Common myeloid progenitor, CD34-positive (primary cell): ENCODE measurements at regions not wholly inside any gene's neighbourhood (a gene's known extent, or its start where the extent isn't known, plus 50 kb on each side); places are given as distances from the start of the nearest gene placed in this dataset.
"Not testable (repeated sequence)": the region's sequence is repeated elsewhere in the genome, so short reads cannot be mapped to it uniquely, and the experiment has no call there.

Experiments
- CTCF ChIA-PET: fragments of 350-600 bp; sonication (Branson Sonifier 250); formaldehyde crosslinking; loops from one replicate; lab custom pipeline; 2021; ENCODE audit warnings: antibody characterized with exemption; lab: Charles Lee
- POLR2A ChIA-PET: fragments of 350-600 bp; sonication (Branson Sonifier 250); formaldehyde crosslinking; loops from one replicate; lab custom pipeline; 2021; ENCODE audit warnings: antibody characterized with exemption; lab: Charles Lee
- DNase-seq, 3 donors: peaks; one replicate each; pipeline versions ENCODE4 v3.0.0 to v3.0.0-alpha.2; 2013
- H3K27ac ChIP-seq, 2 experiments: 1 replicate in 1 of 2; 2 replicates in 1 of 2; pipeline ENCODE4 v1.7.0; 2013; ENCODE audit warnings: inconsistent platforms in 2 of 2, low read length in 2 of 2, mild to moderate bottlenecking in 2 of 2, low read depth in 1 of 2, moderate library complexity in 1 of 2; ENCODE audit not compliant: severe bottlenecking in 2 of 2, insufficient read depth in 1 of 2, poor library complexity in 1 of 2
- H3K27me3 ChIP-seq, 5 experiments: replicated peaks in 2 of 5; 1 replicate in 3 of 5; 2 replicates in 2 of 5; pipeline versions ENCODE4 v1.6.1 to v1.7.0; 2013; ENCODE audit warnings: low read length in 4 of 5, mild to moderate bottlenecking in 2 of 5, moderate library complexity in 2 of 5, inconsistent platforms in 1 of 5; ENCODE audit not compliant: insufficient read depth in 5 of 5, control insufficient read depth in 4 of 5
- H3K36me3 ChIP-seq, 4 experiments: 1 replicate in 2 of 4; 2 replicates in 2 of 4; pipeline versions ENCODE4 v1.6.1 to v1.7.0; 2013; ENCODE audit warnings: low read length in 3 of 4, control low read depth in 1 of 4, mild to moderate bottlenecking in 1 of 4; ENCODE audit not compliant: control insufficient read depth in 4 of 4, insufficient read depth in 4 of 4
- H3K4me1 ChIP-seq, 4 experiments: 1 replicate in 3 of 4; 2 replicates in 1 of 4; pipeline versions ENCODE4 v1.6.1 to v1.7.1; 2013; ENCODE audit warnings: low read length in 3 of 4, mild to moderate bottlenecking in 3 of 4, control low read depth in 1 of 4, inconsistent platforms in 1 of 4, moderate library complexity in 1 of 4; ENCODE audit not compliant: control insufficient read depth in 4 of 4, insufficient read depth in 4 of 4; ENCODE audit errors: control extremely low read depth in 1 of 4
- H3K4me3 ChIP-seq, 7 experiments: 1 replicate in 4 of 7; 2 replicates in 3 of 7; pipeline versions ENCODE4 v1.5.1 to v1.7.0; 2013; ENCODE audit warnings: mild to moderate bottlenecking in 7 of 7, low read length in 6 of 7, moderate library complexity in 6 of 7, inconsistent platforms in 2 of 7, low read depth in 2 of 7, control low read depth in 1 of 7; ENCODE audit not compliant: insufficient read depth in 4 of 7, control insufficient read depth in 1 of 7; ENCODE audit errors: extremely low read depth in 1 of 7
- H3K9me3 ChIP-seq, 5 experiments: 1 replicate in 4 of 5; 2 replicates in 1 of 5; pipeline versions ENCODE4 v1.6.1 to v1.7.1; 2013; ENCODE audit warnings: low read length in 4 of 5, mild to moderate bottlenecking in 2 of 5, inconsistent platforms in 1 of 5, low read depth in 1 of 5, moderate library complexity in 1 of 5; ENCODE audit not compliant: control insufficient read depth in 4 of 5, insufficient read depth in 2 of 5; ENCODE audit errors: control extremely low read depth in 1 of 5
- WGBS: methylation state at CpG from one replicate; pipeline ENCODE4 v1.1.5; 2013; ENCODE audit not compliant: insufficient coverage; 5-methylcytosine and 5-hydroxymethylcytosine counted together

- Histone ChIP-seq H3K27me3 (no peaks in the 10 kb centered on the region), H3K36me3 (no peaks in the 10 kb centered on the region), H3K4me3 (no peak overlapping the region), H3K4me1 (no peaks in the 10 kb centered on the region), H3K27ac (no peak overlapping the region), H3K9me3 (no peaks in the 10 kb centered on the region)
- DNase-seq = no peak
- POLR2A ChIA-PET = no interaction called here
- CTCF ChIA-PET = no interaction called here
- no CpG with 5 or more reads among the region's 1 CpG for WGBS
Measured at GRCh38 chr18:42544901-42545300, 570.6 kb downstream of the RIT2 start.

DNA sequence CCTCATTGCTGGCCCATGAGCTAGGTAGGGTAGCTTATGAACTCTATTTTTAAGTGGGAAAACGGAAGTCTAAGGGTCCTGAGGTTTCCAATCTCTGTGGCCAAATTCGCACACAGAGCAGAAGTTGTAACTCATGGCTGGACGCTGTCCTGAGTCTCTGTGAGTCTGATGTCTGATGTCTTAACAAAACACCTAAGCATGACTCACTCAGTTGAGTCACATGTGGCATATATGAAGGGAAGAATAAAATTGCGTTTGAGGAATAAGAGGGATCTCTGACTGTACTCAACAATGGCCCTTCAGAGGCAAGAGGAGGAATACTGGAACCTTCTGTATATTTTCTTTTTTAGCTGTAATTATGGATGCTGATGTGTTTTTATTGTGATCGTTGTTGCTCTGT is 569.7 kb downstream of the RIT2 start:
- Histone ChIP-seq H3K9me3 (no peaks in the 10 kb centered on the region), H3K27ac (no peak overlapping the region), H3K4me1 (no peaks in the 10 kb centered on the region), H3K4me3 (no peak overlapping the region), H3K36me3 (no peaks in the 10 kb centered on the region), H3K27me3 (no peaks in the 10 kb centered on the region)
- ChIA-PET POLR2A (no interaction called here), CTCF (no interaction called here)
- 76% methylated on average over 3 of the region's 5 CpGs for WGBS
- DNase-seq = no peak

DNA sequence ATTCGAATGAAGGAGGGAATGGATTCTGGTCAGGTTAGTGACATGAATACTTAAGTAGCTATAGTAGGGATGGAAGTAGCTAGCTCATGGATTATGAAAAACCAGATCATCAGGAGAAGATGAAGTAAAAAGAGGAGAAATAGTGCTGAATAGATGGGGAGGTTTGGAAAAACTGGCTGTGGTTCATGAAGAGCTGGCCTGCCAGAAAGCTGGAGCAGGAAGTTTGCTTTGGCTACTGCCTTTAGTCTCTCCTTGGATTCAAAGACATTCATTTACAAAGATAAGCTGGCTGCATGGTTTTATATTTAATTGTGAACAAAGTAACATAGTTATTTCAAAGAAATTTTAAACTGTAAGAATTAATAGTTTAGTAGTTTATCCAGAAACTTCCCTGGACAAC is 567.0 kb downstream of the RIT2 start:
- Histone ChIP-seq H3K4me1 (no peaks in the 10 kb centered on the region), H3K27me3 (no peaks in the 10 kb centered on the region), H3K9me3 (no peaks in the 10 kb centered on the region), H3K36me3 (no peaks in the 10 kb centered on the region), H3K27ac (no peak overlapping the region), H3K4me3 (no peak overlapping the region)
- no peak for DNase-seq
- CTCF ChIA-PET = interaction anchor here (1.1 kb wide), 1 partner anchor 21 kb away, joined by 4 read pairs; no protein-coding TSS in a partner anchor
- POLR2A ChIA-PET = no interaction called here
- 100% methylated on average over 1 of the region's 1 CpG for WGBS

GRCh38 chr18:42549596-42549995 is 565.9 kb downstream of the RIT2 start:
- WGBS = 100% methylated on average over 3 of the region's 3 CpGs
- H3K9me3 ChIP-seq = no peaks in the 10 kb centered on the region
- H3K27me3 ChIP-seq = no peaks in the 10 kb centered on the region
- ChIA-PET CTCF (no interaction called here), POLR2A (no interaction called here)
- H3K36me3 ChIP-seq = no peaks in the 10 kb centered on the region
- H3K27ac ChIP-seq = no peak overlapping the region
- H3K4me1 ChIP-seq = no peaks in the 10 kb centered on the region
- H3K4me3 ChIP-seq = no peak overlapping the region
- no peak for DNase-seq

GRCh38 chr18:42552559-42552958 is 562.9 kb downstream of the RIT2 start:
- H3K4me3 ChIP-seq, CTCF ChIA-PET, H3K4me1 ChIP-seq, H3K36me3 ChIP-seq, H3K9me3 ChIP-seq, DNase-seq, H3K27ac ChIP-seq, H3K27me3 ChIP-seq, POLR2A ChIA-PET: not testable (repeated sequence)
- 64% methylated on average over 4 of the region's 4 CpGs for WGBS

- no peaks in the 10 kb centered on the region for H3K27me3 ChIP-seq
- POLR2A ChIA-PET = no interaction called here
- CTCF ChIA-PET = no interaction called here
- H3K9me3 ChIP-seq = no peaks in the 10 kb centered on the region
- H3K4me1 ChIP-seq = no peaks in the 10 kb centered on the region
- DNase-seq = no peak
- no peak overlapping the region for H3K4me3 ChIP-seq
- no peaks in the 10 kb centered on the region for H3K36me3 ChIP-seq
- H3K27ac ChIP-seq = no peak overlapping the region
- WGBS = no CpG with 5 or more reads among the region's 2 CpGs
Measured at GRCh38 chr18:42559069-42559690, 556.3 kb downstream of the RIT2 start.

- no peaks in the 10 kb centered on the region for H3K36me3 ChIP-seq
- POLR2A ChIA-PET = no interaction called here
- no peak overlapping the region for H3K4me3 ChIP-seq
- H3K9me3 ChIP-seq = no peaks in the 10 kb centered on the region
- no peak overlapping the region for H3K27ac ChIP-seq
- no CpG with 5 or more reads among the region's 1 CpG for WGBS
- no peaks in the 10 kb centered on the region for H3K4me1 ChIP-seq
- CTCF ChIA-PET = no interaction called here
- no peak for DNase-seq
- no peaks in the 10 kb centered on the region for H3K27me3 ChIP-seq
Measured at GRCh38 chr18:42561521-42561920, 554.0 kb downstream of the RIT2 start.
